Erythroblast (primary cell): ENCODE measurements at regions not wholly inside any gene's neighbourhood (a gene's known extent, or its start where the extent isn't known, plus 50 kb on each side); places are given as distances from the start of the nearest gene placed in this dataset.

Source experiments
- GATA1 ChIP-seq: IDR thresholded peaks from 2 replicates; pipeline ENCODE4 v1.6.1; 2011; ENCODE audit warnings: low read depth, mild to moderate bottlenecking, control low read depth, low read length, moderate library complexity
- POLR2A ChIP-seq: IDR thresholded peaks from 2 replicates; pipeline ENCODE4 v1.6.1; 2011; ENCODE audit warnings: mild to moderate bottlenecking, low read length

DNA sequence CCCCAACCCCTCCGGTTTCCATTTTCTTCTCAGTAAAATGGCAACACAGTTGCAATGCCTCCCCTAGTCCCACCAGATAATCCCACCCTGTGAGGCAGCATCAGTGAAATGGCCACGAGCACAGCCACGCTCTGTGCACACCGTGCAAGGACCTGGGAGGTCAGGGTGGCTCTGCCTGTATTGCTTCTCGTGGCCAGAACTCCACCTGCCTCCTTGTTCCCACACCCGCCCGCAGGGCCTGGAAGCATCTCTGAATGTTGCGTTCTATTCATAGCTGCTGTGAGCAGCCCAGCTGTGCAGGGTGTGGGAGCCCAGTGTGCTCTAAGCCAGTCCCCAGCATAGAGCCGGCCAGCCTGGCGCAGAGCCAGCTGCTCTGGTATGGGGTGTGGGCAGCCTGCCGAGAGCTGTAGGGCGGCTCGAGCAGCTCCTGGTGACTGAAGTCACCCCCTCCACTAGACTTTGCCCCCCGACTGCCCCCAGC lies 161.1 kb downstream of the DLL1 start:
- TF ChIP-seq POLR2A (no peak), GATA1 (no peak)
